ENCODE measurements at regions not wholly inside any gene's neighbourhood (a gene's known extent, or its start where the extent isn't known, plus 50 kb on each side); places are given as distances from the start of the nearest gene placed in this dataset.
"Not testable (repeated sequence)": the region's sequence is repeated elsewhere in the genome, so short reads cannot be mapped to it uniquely, and the experiment has no call there.

DNA sequence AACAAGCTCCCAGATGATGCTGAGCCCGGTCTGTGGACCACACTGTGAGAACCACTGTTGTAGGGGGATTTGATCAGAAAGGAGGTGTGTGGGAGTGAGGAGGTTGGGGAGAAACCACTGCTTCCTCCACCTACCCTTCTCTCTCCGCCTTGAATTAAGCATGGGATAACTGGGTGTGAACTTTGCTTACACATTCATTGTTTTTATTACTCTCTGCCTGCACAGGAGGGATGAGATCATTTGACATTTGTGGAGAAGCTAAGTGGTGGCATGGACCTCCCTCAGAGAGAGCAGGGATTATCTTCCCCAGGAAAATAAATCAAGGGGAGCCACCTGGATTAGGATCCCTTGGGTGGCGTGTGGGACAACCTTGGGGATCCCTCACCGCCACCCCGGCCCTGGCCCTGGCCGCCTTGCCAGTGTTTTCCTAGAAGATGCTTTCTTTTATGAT lies 212.1 kb upstream of the ATP6AP2 start:
- Histone ChIP-seq H3K4me1 (ENCODE audit: control insufficient read depth in 1 of 2, low read depth in 2 of 2) (no peaks in the 10 kb centered on the region), H3K27me3 (replicated peaks; ENCODE audit: insufficient read depth) (no peaks in the 10 kb centered on the region), H3K36me3 (no peaks in the 10 kb centered on the region), H3K9me3 (no peaks in the 10 kb centered on the region), H3K27ac (no peak overlapping the region), H3K4me3 (no peak overlapping the region)
- no peak for DNase-seq (ENCODE audit: low spot score)
- no peak for ATAC-seq (ENCODE audit: insufficient number of reproducible peaks, low FRiP score, low read depth)
- TF ChIP-seq, protein P1, sequence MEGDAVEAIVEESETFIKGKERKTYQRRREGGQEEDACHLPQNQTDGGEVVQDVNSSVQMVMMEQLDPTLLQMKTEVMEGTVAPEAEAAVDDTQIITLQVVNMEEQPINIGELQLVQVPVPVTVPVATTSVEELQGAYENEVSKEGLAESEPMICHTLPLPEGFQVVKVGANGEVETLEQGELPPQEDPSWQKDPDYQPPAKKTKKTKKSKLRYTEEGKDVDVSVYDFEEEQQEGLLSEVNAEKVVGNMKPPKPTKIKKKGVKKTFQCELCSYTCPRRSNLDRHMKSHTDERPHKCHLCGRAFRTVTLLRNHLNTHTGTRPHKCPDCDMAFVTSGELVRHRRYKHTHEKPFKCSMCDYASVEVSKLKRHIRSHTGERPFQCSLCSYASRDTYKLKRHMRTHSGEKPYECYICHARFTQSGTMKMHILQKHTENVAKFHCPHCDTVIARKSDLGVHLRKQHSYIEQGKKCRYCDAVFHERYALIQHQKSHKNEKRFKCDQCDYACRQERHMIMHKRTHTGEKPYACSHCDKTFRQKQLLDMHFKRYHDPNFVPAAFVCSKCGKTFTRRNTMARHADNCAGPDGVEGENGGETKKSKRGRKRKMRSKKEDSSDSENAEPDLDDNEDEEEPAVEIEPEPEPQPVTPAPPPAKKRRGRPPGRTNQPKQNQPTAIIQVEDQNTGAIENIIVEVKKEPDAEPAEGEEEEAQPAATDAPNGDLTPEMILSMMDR (IDR thresholded peaks at IDR 0.05): no peak

DNA sequence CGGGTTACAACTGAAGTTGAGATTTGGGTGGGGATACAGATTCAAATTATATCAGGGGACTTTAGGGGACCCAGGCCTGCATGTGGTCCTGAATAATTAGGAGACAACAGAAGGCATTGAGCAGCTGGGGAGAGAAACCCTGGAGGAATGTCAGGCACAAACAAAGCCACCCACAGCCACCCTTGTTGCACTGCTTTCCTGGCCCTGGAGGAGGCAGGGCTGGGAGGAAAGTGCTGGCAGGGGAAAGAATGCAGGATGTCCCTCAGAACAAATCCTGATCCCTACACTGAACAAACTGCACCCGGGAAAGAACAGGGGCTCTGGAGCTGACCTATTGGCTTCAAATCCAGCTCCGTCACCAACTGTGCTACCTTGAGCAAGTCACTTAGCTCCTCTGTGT lies 214.1 kb upstream of the ATP6AP2 start:
- DNase-seq (ENCODE audit: low spot score) (no peak), ATAC-seq (ENCODE audit: insufficient number of reproducible peaks, low FRiP score, low read depth) (no peak)
- TF ChIP-seq, protein P1 (IDR thresholded peaks at IDR 0.05): no peak
- H3K9me3 ChIP-seq: no peaks in the 10 kb centered on the region
- H3K36me3 ChIP-seq: no peaks in the 10 kb centered on the region
- no peaks in the 10 kb centered on the region for H3K4me1 ChIP-seq (ENCODE audit: control insufficient read depth in 1 of 2, low read depth in 2 of 2)
- H3K4me3 ChIP-seq: no peak overlapping the region
- H3K27ac ChIP-seq: no peak overlapping the region
- no peaks in the 10 kb centered on the region for H3K27me3 ChIP-seq (replicated peaks; ENCODE audit: insufficient read depth)

DNA sequence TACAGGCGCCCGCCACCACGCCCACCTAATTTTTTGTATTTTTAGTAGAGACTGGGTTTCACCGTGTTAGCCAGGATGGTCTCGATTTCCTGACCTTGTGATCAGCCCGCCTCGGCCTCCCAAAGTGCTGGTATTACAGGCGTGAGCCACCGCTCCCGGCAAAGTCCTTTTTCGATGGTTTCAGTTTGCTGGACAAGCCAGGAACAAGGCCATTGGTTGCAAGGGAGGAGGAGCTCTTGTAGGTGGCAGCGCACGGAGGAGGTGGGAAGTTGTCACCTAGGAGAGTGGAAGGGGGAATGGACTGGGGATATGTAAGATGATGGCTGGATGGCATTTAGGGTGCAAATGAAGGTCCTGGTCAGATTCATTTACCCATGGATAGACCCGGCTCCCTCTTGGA lies 218.5 kb upstream of the ATP6AP2 start:
- not testable (repeated sequence) for H3K4me1 ChIP-seq (ENCODE audit: control insufficient read depth in 1 of 2, low read depth in 2 of 2); H3K4me3 ChIP-seq; ATAC-seq (ENCODE audit: insufficient number of reproducible peaks, low FRiP score, low read depth); H3K36me3 ChIP-seq; H3K27ac ChIP-seq; DNase-seq (ENCODE audit: low spot score); H3K9me3 ChIP-seq; H3K27me3 ChIP-seq (replicated peaks; ENCODE audit: insufficient read depth)

DNA sequence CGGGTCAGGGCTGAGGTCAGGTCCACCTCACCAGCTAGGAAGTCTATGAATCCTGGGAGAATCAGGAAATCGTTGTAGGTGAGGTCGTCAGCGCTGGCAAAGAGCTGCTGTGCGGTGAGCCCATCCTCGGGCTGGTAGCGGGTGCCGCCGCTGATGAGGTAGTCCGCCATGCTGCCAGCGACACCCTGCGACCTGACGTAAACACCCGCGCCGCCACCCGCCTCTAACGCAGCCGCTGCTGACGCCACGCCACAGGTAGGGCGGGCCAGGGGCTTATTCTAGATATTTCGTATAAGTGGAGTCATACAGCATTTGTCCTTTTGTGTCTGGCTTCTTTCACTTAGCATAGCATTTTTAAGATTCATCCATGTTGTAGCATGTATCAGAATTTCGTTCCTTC lies 220.2 kb upstream of the ATP6AP2 start:
- no peaks in the 10 kb centered on the region for H3K9me3 ChIP-seq
- ATAC-seq (ENCODE audit: insufficient number of reproducible peaks, low FRiP score, low read depth) (no peak), DNase-seq (ENCODE audit: low spot score) (no peak)
- H3K36me3 ChIP-seq: no peaks in the 10 kb centered on the region
- no peaks in the 10 kb centered on the region for H3K4me1 ChIP-seq (ENCODE audit: control insufficient read depth in 1 of 2, low read depth in 2 of 2)
- H3K4me3 ChIP-seq: no peak overlapping the region
- TF ChIP-seq, protein P1 (IDR thresholded peaks at IDR 0.05): no peak
- H3K27me3 ChIP-seq (replicated peaks; ENCODE audit: insufficient read depth): no peaks in the 10 kb centered on the region
- no peak overlapping the region for H3K27ac ChIP-seq

DNA sequence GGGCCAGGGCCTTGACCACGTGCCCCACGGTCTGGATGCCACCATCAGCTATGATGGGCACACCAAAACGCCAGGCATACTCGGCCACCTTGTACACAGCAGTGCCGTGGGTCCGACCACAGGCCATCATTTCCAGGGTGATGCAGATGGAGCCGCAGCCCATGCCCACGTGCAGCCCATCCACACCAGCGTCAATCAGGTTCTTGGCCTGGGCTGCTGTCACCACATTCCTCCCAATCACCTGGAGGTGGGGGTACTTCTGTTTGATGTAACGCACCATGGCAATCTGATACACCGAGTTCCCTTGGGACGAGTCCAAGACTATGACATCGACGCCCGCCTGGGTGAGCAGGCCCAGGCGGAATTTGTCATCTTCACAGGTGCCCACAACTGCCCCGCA lies 221.2 kb upstream of the ATP6AP2 start:
- DNase-seq (ENCODE audit: low spot score): no peak
- TF ChIP-seq, protein P1 (IDR thresholded peaks at IDR 0.05): no peak
- no peaks in the 10 kb centered on the region for H3K4me1 ChIP-seq (ENCODE audit: control insufficient read depth in 1 of 2, low read depth in 2 of 2)
- no peaks in the 10 kb centered on the region for H3K9me3 ChIP-seq
- H3K36me3 ChIP-seq: no peaks in the 10 kb centered on the region
- no peak for ATAC-seq (ENCODE audit: insufficient number of reproducible peaks, low FRiP score, low read depth)
- H3K27ac ChIP-seq: no peak overlapping the region
- H3K4me3 ChIP-seq: no peak overlapping the region
- no peaks in the 10 kb centered on the region for H3K27me3 ChIP-seq (replicated peaks; ENCODE audit: insufficient read depth)

DNA sequence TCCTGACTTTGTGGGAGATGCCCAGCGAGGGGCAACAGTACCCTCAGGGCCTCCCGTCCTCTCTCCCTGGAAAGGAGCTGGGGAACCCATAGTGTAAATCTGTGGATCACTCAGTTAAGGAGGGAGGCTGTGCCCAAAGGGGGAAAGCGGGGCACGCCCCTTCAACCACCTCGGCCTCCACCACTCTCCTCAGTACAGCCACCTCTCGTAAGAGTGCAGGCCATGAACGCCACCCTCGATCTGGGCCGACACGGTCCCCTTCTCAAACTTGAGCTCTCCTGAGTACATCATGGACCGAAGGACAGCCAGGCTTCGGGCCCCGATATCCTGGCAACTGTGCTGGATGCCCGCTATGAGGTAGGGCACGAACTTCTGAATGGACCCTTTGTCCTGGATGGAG lies 221.8 kb upstream of the ATP6AP2 start:
- Histone ChIP-seq H3K4me3 (no peak overlapping the region), H3K4me1 (ENCODE audit: control insufficient read depth in 1 of 2, low read depth in 2 of 2) (no peaks in the 10 kb centered on the region), H3K27ac (no peak overlapping the region), H3K27me3 (replicated peaks; ENCODE audit: insufficient read depth) (no peaks in the 10 kb centered on the region), H3K9me3 (no peaks in the 10 kb centered on the region), H3K36me3 (no peaks in the 10 kb centered on the region)
- ATAC-seq (ENCODE audit: insufficient number of reproducible peaks, low FRiP score, low read depth): no peak
- TF ChIP-seq, protein P1 (IDR thresholded peaks at IDR 0.05): no peak
- no peak for DNase-seq (ENCODE audit: low spot score)

All from thoracic aorta (tissue), 2 donors.